Ovary (tissue), 7 donors: ENCODE measurements at regions not wholly inside any gene's neighbourhood (a gene's known extent, or its start where the extent isn't known, plus 50 kb on each side); places are given as distances from the start of the nearest gene placed in this dataset.

Source experiments
- DNase-seq, 5 donors: peaks; one replicate each; pipeline ENCODE4 v3.0.0-alpha.2; 2019 to 2020
- H3K27ac ChIP-seq, 2 donors: fragments of 200-600 bp; one replicate each; pipeline versions ENCODE4 v1.5.1 to v1.8.0; 2019 to 2022
- H3K27me3 ChIP-seq: fragments of 200-600 bp; one replicate; pipeline ENCODE4 v1.8.0; 2022
- H3K36me3 ChIP-seq: fragments of 200-600 bp; sonication (generic); one replicate; pipeline ENCODE4 v1.5.1; 2019
- H3K4me1 ChIP-seq: one replicate; pipeline ENCODE4 v1.8.1; 2013; ENCODE audit warnings: mild to moderate bottlenecking, moderate library complexity; ENCODE audit not compliant: insufficient read depth
- H3K4me3 ChIP-seq: fragments of 200-600 bp; sonication (generic); one replicate; pipeline ENCODE4 v1.5.1; 2017
- H3K9me3 ChIP-seq, 2 donors: fragments of 200-600 bp in 1 of 2; sonication (generic) in 1 of 2; one replicate each; pipeline versions ENCODE4 v1.5.1 to v1.8.1; 2013 to 2019; ENCODE audit warnings: mild to moderate bottlenecking in 1 of 2, moderate library complexity in 1 of 2
- CTCF ChIP-seq, 3 donors: fragments of 450-650 bp in 2 of 3; fragments of 200-600 bp in 1 of 3; IDR thresholded peaks; one replicate each; pipeline versions ENCODE4 v1.5.1 to v1.8.0; 2016 to 2022; ENCODE audit warnings: antibody characterized with exemption in 3 of 3, mild to moderate bottlenecking in 1 of 3
- EP300 ChIP-seq: sonication (generic); formaldehyde crosslinking; IDR thresholded peaks from one replicate; pipeline ENCODE4 v1.6.1; 2017; ENCODE audit warnings: antibody characterized with exemption
- POLR2A ChIP-seq: fragments of 450-650 bp; IDR thresholded peaks from one replicate; pipeline ENCODE4 v1.6.1; 2017; ENCODE audit warnings: antibody characterized with exemption, mild to moderate bottlenecking, moderate library complexity
- WGBS, 3 donors: extraction: QIAGEN DNeasy Blood & Tissue Kit in 1 of 3; methylation state at CpG; one replicate each; pipeline versions ENCODE4 v1.1.5 to v1.1.7; 2013 to 2017; 5-methylcytosine and 5-hydroxymethylcytosine counted together
- intact Hi-C, 4 donors: fragments of 100-400 bp; cut with DNase I; formaldehyde crosslinking; loops; one replicate each; pipeline versions ENCODE4 v1.11.0 to v1.15.1; 2022 to 2023
- donor health status: DM: no; HTN: no; CAD: no; lungs with moderate emphysema.
- donor health status: DM: no; HTN: no; CAD: no.
- donor health status: Bipolar disorder and iron deficiency.
- donor health status: DM: no; HTN: no; CAD: no.
- donor health status: DM: yes; HTN: yes; CAD: no.

GRCh38 chr4:10736266-10736665, 51.7 kb upstream of the CLNK start:
- Histone ChIP-seq H3K9me3 (no peaks in the 10 kb centered on the region), H3K27me3 (no peaks in the 10 kb centered on the region), H3K4me1 (no peaks in the 10 kb centered on the region), H3K4me3 (no peak overlapping the region), H3K36me3 (no peaks in the 10 kb centered on the region), H3K27ac (no peak overlapping the region)
- no peak for DNase-seq
- 92 to 93% (median 93%) methylated on average over 3 of the region's 3 CpGs for WGBS, 3 donors
- TF ChIP-seq EP300 = no peak
- TF ChIP-seq POLR2A = no peak
- TF ChIP-seq CTCF (IDR thresholded peaks at IDR 0.05) = no peak
- intact Hi-C loops = no loop called here

GRCh38 chr4:10734697-10735096, 50.1 kb upstream of the CLNK start:
- no peak for TF ChIP-seq POLR2A
- TF ChIP-seq EP300 = no peak
- TF ChIP-seq CTCF (IDR thresholded peaks at IDR 0.05) = no peak
- DNase-seq = no peak
- Histone ChIP-seq H3K4me1 (no peaks in the 10 kb centered on the region), H3K27ac (no peak overlapping the region), H3K27me3 (no peaks in the 10 kb centered on the region), H3K9me3 (no peaks in the 10 kb centered on the region), H3K4me3 (no peak overlapping the region), H3K36me3 (no peaks in the 10 kb centered on the region)
- intact Hi-C loops = no loop called here
- WGBS, 3 donors = 89 to 93% (median 92%) methylated on average over 5 of the region's 5 CpGs
